Loucy (cell line): ENCODE measurements at regions not wholly inside any gene's neighbourhood (a gene's known extent, or its start where the extent isn't known, plus 50 kb on each side); places are given as distances from the start of the nearest gene placed in this dataset.

Experiments
- H2AFZ ChIP-seq: fragments of 200-600 bp; sonication (generic); 2 replicates; pipeline ENCODE4 v1.6.0; 2016; ENCODE audit warnings: antibody characterized with exemption, mild to moderate bottlenecking, low read length, moderate library complexity
- H3F3A ChIP-seq: fragments of 200-600 bp; 2 replicates; pipeline ENCODE4 v1.6.0; 2016; ENCODE audit warnings: antibody characterized with exemption, low read depth, mild to moderate bottlenecking
- H3K27me3 ChIP-seq: fragments of 200-600 bp; sonication (generic); 2 replicates; pipeline ENCODE4 v1.6.1; 2014; ENCODE audit warnings: low read length, mild to moderate bottlenecking; ENCODE audit not compliant: insufficient read depth, poor library complexity, severe bottlenecking
- H3K36me3 ChIP-seq: fragments of 200-600 bp; sonication (generic); 2 replicates; pipeline ENCODE4 v1.6.1; 2016; ENCODE audit warnings: low read length; ENCODE audit not compliant: insufficient read depth
- H3K4me1 ChIP-seq: fragments of 200-600 bp; sonication (generic); 2 replicates; pipeline ENCODE4 v1.5.1; 2014; ENCODE audit warnings: low read length, mild to moderate bottlenecking; ENCODE audit not compliant: insufficient read depth, poor library complexity, severe bottlenecking
- H3K4me2 ChIP-seq: fragments of 200-600 bp; sonication (generic); 2 replicates; pipeline ENCODE4 v1.6.0; 2014; ENCODE audit warnings: antibody characterized with exemption, low read length, low read depth, mild to moderate bottlenecking; ENCODE audit not compliant: poor library complexity, severe bottlenecking
- H3K4me3 ChIP-seq: fragments of 200-600 bp; sonication (generic); 2 replicates; pipeline ENCODE4 v1.5.1; 2014; ENCODE audit warnings: low read length, mild to moderate bottlenecking, mixed read lengths; ENCODE audit not compliant: poor library complexity, severe bottlenecking
- H3K79me2 ChIP-seq: fragments of 200-600 bp; sonication (generic); 2 replicates; pipeline ENCODE4 v1.6.1; 2014; ENCODE audit warnings: low read length; ENCODE audit not compliant: insufficient read depth
- H3K9ac ChIP-seq: fragments of 200-600 bp; sonication (generic); 2 replicates; pipeline ENCODE4 v1.6.0; 2014; ENCODE audit warnings: mild to moderate bottlenecking, low read depth, low read length, moderate library complexity; ENCODE audit not compliant: poor library complexity, severe bottlenecking
- H3K9me2 ChIP-seq: fragments of 200-600 bp; sonication (generic); replicated peaks from 2 replicates; pipeline ENCODE4 v1.6.1; 2016; ENCODE audit warnings: low read depth, low read length, mixed read lengths
- H3K9me3 ChIP-seq: fragments of 200-600 bp; sonication (generic); 2 replicates; pipeline ENCODE4 v1.6.1; 2014; ENCODE audit warnings: mild to moderate bottlenecking, antibody characterized with exemption, low read length, low read depth; ENCODE audit not compliant: insufficient read depth
- H4K20me1 ChIP-seq: fragments of 200-600 bp; sonication (generic); 2 replicates; pipeline ENCODE4 v1.6.0; 2014; ENCODE audit warnings: antibody characterized with exemption, low read length, mild to moderate bottlenecking; ENCODE audit not compliant: insufficient read depth, poor library complexity, severe bottlenecking
- CTCF ChIP-seq: fragments of 200-600 bp; sonication (generic); conservative IDR thresholded peaks from 2 replicates; pipeline ENCODE4 v1.5.1; 2014; ENCODE audit warnings: mild to moderate bottlenecking, antibody characterized with exemption, low read length
- EZH2phosphoT487 ChIP-seq: fragments of 200-600 bp; IDR thresholded peaks from 2 replicates; pipeline ENCODE4 v1.6.1; 2018; ENCODE audit warnings: antibody characterized with exemption, mild to moderate bottlenecking, moderate library complexity, borderline replicate concordance

- no peaks in the 10 kb centered on the region for H3K79me2 ChIP-seq
- H3K9ac ChIP-seq, result no peak overlapping the region
- H3K9me3 ChIP-seq, result no peaks in the 10 kb centered on the region
- H3K27me3 ChIP-seq, result no peaks in the 10 kb centered on the region
- no peaks in the 10 kb centered on the region for H4K20me1 ChIP-seq
- no peak overlapping the region for H2AFZ ChIP-seq
- no peaks in the 10 kb centered on the region for H3F3A ChIP-seq
- no peak for TF ChIP-seq CTCF
- no peak for TF ChIP-seq EZH2phosphoT487
- no peak overlapping the region for H3K4me3 ChIP-seq
- no peaks in the 10 kb centered on the region for H3K4me1 ChIP-seq
- H3K4me2 ChIP-seq, result no peak overlapping the region
- H3K36me3 ChIP-seq, result no peaks in the 10 kb centered on the region
- H3K9me2 ChIP-seq, result no peaks in the 10 kb centered on the region
Observed at GRCh38 chr16:56075732-56076388, 115.4 kb upstream of the GNAO1 start.

- Histone ChIP-seq H3K4me1 (no peaks in the 10 kb centered on the region), H3K4me3 (no peak overlapping the region), H2AFZ (no peak overlapping the region), H3K27me3 (no peaks in the 10 kb centered on the region), H3K9ac (no peak overlapping the region), H3K4me2 (no peak overlapping the region), H3K79me2 (no peaks in the 10 kb centered on the region), H4K20me1 (no peaks in the 10 kb centered on the region), H3F3A (no peaks in the 10 kb centered on the region), H3K36me3 (no peaks in the 10 kb centered on the region), H3K9me3 (no peaks in the 10 kb centered on the region), H3K9me2 (no peaks in the 10 kb centered on the region)
- TF ChIP-seq CTCF (no peak), EZH2phosphoT487 (no peak)
Observed at GRCh38 chr16:56073508-56073907, 117.8 kb upstream of the GNAO1 start.

DNA sequence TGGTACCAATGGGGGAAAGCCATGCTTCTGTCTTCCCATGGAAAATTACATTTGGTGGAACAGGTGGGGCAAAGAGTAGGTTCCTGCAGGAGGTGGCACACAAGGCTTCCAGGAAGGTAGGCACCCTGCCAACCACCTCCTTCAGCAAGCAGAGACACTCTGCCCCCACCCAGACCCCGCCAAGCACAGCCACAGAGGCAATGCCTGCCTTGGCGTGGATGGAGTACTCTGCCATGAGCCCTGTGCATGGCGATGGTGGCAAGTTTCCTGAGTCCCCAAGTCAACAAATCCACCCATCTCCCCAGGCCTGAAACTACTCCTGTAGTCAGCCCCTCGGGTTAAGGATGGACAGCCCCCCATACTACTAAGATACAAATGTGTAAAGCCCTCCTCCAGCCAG, 119.2 kb upstream of the GNAO1 start:
- no peak overlapping the region for H2AFZ ChIP-seq
- H3K9ac ChIP-seq, result no peak overlapping the region
- H3F3A ChIP-seq, result no peaks in the 10 kb centered on the region
- no peaks in the 10 kb centered on the region for H3K9me2 ChIP-seq
- no peaks in the 10 kb centered on the region for H3K27me3 ChIP-seq
- no peak for TF ChIP-seq CTCF
- TF ChIP-seq EZH2phosphoT487, result no peak
- no peak overlapping the region for H3K4me2 ChIP-seq
- no peaks in the 10 kb centered on the region for H3K4me1 ChIP-seq
- H3K36me3 ChIP-seq, result no peaks in the 10 kb centered on the region
- H3K79me2 ChIP-seq, result no peaks in the 10 kb centered on the region
- no peak overlapping the region for H3K4me3 ChIP-seq
- H4K20me1 ChIP-seq, result no peaks in the 10 kb centered on the region
- H3K9me3 ChIP-seq, result no peaks in the 10 kb centered on the region
